Fibroblast of peridontal ligament (primary cell): ENCODE measurements at regions not wholly inside any gene's neighbourhood (a gene's known extent, or its start where the extent isn't known, plus 50 kb on each side); places are given as distances from the start of the nearest gene placed in this dataset.
A peak's percentile ranks its signal among the peaks of the same experiment; 100 is the strongest.

Source experiments
- DNase-seq: peaks from one replicate; pipeline ENCODE4 v3.0.0-alpha.2; 2010; ENCODE audit errors: extremely low read depth

DNA sequence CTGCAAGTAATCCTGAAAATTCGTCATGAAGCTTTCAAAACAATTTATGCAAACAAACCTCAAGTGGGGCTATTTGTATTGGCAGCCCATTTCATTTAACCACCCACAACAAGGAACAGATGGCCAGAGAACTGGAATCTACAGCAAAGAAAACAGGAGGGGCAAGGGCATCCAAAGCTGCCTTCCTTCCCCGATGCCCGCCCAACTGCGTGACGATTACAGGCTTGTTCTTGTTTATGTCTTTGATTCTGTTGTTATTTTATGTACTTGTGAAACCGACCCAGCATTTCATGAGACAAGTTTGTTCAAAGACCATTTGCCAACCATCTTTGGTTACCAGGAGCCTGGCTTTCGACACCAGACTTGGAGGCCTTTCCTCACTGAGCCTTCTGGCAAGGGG, 59.1 kb upstream of the IRX6 start:
- peak; percentile 31 for DNase-seq

DNA sequence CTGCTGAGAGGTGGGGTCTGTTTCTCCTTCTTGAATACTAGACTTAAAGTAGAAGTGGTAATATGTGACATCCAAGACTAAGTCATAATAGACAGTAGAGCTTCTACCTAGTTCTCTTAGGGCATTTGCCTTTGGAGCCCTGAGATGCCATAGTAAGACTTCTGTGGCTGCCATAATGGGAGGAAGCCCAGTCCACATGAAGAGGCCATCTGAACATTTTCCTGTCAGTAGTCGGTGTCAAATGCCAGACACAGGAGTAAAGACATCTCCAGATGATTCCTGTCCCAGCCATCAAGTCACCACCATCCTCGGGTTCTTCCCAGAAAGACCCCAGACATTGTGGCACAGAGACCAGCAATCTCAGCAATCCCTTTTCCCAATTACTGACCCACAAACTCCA, 58.1 kb upstream of the IRX6 start:
- DNase-seq, result no peak

DNA sequence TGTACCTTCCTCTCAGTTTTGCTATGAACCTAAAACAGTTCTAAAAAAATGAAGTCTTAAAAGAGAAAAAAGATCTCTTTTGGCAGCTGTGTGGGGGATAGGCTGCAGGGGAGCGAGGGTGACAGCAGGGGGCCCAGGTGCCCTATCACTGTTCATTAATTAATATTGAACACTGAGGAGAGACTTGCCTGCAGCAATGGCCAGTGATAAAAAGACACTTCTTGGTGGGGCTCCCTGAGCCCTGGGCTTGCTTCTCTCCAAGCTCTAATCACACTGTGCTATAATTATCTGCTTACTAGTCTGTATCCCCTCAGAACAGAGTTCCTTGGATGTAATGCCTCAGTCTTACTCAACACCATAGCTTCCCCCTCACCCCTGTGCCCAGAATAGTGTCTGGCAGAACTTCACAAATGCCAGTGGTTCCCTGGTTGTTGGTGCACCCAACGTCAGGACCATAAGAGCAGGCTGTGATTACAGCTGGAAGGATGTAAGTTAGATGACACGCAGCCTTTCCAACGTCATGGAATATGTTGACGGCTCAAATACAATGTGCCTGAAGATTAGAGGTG, 52.0 kb upstream of the IRX6 start:
- DNase-seq, result no peak

DNA sequence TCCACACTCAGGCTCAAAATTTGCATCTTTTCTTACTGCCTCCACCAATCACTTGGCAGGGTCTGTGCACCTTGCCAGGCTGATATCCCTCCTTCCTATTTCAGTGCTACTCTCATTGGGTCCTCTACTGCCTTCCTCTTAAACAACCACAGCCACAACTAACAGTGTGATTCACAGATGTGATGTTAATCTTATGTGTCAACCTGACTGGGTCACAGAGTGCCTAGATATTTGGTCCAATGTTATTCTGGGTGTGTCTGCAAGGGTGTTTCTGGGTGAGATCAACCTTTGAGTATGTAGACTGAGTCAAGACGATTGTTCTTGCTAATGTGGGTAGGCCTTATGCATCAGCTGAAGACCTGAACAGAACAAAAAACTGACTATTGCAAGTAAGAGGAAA, 51.3 kb upstream of the IRX6 start:
- no peak for DNase-seq

DNA sequence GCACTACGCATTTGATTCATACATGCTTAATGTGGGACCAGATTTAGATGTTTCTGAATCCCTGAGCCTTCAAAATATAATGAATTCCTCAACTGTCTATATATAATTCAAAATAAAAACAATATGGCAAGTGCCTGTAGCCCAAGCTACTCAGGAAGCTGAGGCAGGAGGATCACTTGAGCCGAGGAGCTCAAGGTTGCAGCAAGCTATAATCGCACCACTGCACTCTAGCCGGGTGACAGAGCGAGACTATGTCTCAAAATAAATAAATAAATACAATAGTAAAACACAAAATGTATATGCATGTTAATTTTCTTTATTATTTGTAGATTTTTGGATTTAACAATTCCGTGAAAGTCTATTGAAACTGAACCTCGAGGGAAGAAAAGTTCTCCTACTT, 50.6 kb upstream of the IRX6 start:
- DNase-seq, result no peak

DNA sequence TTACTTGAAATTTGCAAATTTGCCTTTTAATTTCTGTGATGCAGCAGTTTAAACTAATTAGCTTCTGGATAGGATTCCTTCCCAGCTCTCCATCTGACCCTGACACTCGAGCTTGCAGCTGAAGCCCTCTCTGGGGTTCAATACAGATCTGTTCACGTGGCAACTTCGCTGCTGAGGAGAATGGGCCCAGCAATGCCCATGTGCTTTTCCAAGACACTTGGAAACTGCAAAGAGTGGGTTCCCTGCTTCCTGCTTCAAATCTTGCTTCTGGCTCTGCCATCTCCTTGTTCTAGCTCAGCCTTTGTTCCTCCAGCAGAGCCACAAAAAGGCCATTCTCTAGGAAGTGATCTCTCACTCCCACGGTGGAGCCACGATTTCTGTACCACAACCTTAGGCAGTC, 50.0 kb upstream of the IRX6 start:
- no peak for DNase-seq
